Ishikawa (cell line): ENCODE measurements at regions not wholly inside any gene's neighbourhood (a gene's known extent, or its start where the extent isn't known, plus 50 kb on each side); places are given as distances from the start of the nearest gene placed in this dataset.

Experiments used
- CEBPB ChIP-seq: IDR thresholded peaks from 2 replicates; pipeline ENCODE4 v1.6.1; 2012
- CREB1 ChIP-seq: IDR thresholded peaks from 2 replicates; pipeline ENCODE4 v1.6.1; 2012; ENCODE audit warnings: low read depth
- EGR1 ChIP-seq: IDR thresholded peaks from 2 replicates; pipeline ENCODE4 v1.6.1; 2012
- EP300 ChIP-seq: IDR thresholded peaks from 2 replicates; pipeline ENCODE4 v1.6.1; 2012; ENCODE audit warnings: borderline replicate concordance
- FOXM1 ChIP-seq: IDR thresholded peaks from 2 replicates; pipeline ENCODE4 v1.6.1; 2012; ENCODE audit warnings: low read depth, borderline replicate concordance
- MAX ChIP-seq: IDR thresholded peaks from 2 replicates; pipeline ENCODE4 v1.6.1; 2012
- NFIC ChIP-seq: IDR thresholded peaks from 2 replicates; pipeline ENCODE4 v1.6.1; 2012
- RAD21 ChIP-seq: IDR thresholded peaks from 2 replicates; pipeline ENCODE4 v1.6.1; 2012; ENCODE audit warnings: low read depth
- REST ChIP-seq: IDR thresholded peaks from 2 replicates; pipeline ENCODE4 v1.6.1; 2012; ENCODE audit warnings: low read depth, mild to moderate bottlenecking
- TAF1 ChIP-seq: IDR thresholded peaks from 2 replicates; pipeline ENCODE4 v1.6.1; 2012; ENCODE audit warnings: low read depth, mild to moderate bottlenecking
- TEAD4 ChIP-seq: IDR thresholded peaks from 2 replicates; pipeline ENCODE4 v1.6.1; 2012
- USF1 ChIP-seq: IDR thresholded peaks from 2 replicates; pipeline ENCODE4 v1.6.1; 2012
- YY1 ChIP-seq: IDR thresholded peaks from 2 replicates; pipeline ENCODE4 v1.6.1; 2012; ENCODE audit warnings: low read depth
- ZBTB7A ChIP-seq: IDR thresholded peaks from 2 replicates; pipeline ENCODE4 v1.6.1; 2012; ENCODE audit warnings: low read depth

GRCh38 chr14:66092206-66092605 lies 394.0 kb upstream of the CCDC196 start:
- TF ChIP-seq TAF1 = no peak
- no peak for TF ChIP-seq RAD21
- no peak for TF ChIP-seq CEBPB
- no peak for TF ChIP-seq TEAD4
- no peak for TF ChIP-seq MAX
- no peak for TF ChIP-seq EP300
- TF ChIP-seq CREB1 = no peak
- no peak for TF ChIP-seq EGR1
- no peak for TF ChIP-seq NFIC
- no peak for TF ChIP-seq ZBTB7A
- TF ChIP-seq FOXM1 = no peak
- no peak for TF ChIP-seq USF1
- TF ChIP-seq REST = no peak
- TF ChIP-seq YY1 = no peak
